GM19397 (cell line): ENCODE measurements at regions not wholly inside any gene's neighbourhood (a gene's known extent, or its start where the extent isn't known, plus 50 kb on each side); places are given as distances from the start of the nearest gene placed in this dataset.
"Not testable (repeated sequence)": the region's sequence is repeated elsewhere in the genome, so short reads cannot be mapped to it uniquely, and the experiment has no call there.

ENCODE experiments used
- ATAC-seq: cut with Tn5 transposase; IDR thresholded peaks from one replicate; pipeline ENCODE4 v1.9.1; 2021; ENCODE audit warnings: mild to moderate bottlenecking, moderate library complexity; ENCODE audit not compliant: unreplicated experiment

DNA sequence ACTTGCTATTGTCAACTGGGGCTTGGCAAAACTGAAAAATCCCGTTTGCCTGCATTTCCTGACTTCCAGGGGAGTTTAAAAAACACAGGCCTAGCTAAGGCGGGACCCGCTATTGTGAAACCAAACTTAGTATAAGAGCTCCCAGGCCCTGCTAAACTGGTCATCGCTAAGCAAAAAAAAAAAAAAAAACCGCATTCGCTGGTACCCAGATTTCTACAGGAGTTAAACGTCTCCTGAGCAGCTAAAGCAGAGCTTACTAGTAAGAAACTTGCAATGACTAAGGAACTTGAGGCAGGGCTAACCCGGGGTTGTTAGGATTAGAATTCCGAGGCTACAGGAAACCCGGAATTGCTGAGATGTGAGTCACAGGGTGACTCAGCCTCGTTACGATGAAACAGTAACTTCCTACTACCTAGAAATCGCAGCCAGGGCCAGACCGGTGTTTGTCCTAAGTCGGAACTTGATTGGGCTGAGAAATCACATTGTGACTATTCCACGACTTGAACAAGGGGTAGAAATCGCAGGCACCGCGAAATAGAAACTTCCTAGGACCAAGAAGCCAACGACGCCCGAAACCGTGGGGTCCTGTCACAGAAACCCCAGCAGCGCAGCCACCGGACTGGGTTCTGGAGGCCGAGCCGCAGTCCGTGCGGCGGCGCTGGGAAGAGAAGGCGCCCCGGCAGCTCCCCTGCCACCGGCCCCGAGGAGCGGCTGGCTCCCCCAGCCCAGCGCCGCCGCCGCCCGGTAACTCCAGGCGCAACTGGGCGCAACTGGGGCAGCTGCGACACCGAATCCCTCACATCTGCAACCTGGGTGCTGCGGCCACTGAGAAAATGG, 89.4 kb downstream of the ANXA2R start:
- peak; percentile 34 for ATAC-seq

DNA sequence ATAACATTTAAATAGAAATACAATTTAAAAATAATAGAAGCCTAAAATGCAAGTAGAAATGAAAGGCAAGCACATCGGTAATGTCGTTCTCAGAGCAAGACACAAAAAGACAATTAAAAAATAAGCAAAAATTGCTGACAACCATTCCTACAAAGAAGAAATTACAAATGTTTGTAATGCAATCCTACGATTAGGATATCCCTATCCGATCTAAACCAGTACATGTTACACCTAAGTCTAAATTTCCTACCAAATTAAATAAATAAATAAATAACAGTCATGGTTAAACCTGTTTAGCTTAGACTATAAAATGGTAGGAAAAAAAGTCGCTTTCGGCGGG, 90.0 kb downstream of the ANXA2R start:
- no peak for ATAC-seq

DNA sequence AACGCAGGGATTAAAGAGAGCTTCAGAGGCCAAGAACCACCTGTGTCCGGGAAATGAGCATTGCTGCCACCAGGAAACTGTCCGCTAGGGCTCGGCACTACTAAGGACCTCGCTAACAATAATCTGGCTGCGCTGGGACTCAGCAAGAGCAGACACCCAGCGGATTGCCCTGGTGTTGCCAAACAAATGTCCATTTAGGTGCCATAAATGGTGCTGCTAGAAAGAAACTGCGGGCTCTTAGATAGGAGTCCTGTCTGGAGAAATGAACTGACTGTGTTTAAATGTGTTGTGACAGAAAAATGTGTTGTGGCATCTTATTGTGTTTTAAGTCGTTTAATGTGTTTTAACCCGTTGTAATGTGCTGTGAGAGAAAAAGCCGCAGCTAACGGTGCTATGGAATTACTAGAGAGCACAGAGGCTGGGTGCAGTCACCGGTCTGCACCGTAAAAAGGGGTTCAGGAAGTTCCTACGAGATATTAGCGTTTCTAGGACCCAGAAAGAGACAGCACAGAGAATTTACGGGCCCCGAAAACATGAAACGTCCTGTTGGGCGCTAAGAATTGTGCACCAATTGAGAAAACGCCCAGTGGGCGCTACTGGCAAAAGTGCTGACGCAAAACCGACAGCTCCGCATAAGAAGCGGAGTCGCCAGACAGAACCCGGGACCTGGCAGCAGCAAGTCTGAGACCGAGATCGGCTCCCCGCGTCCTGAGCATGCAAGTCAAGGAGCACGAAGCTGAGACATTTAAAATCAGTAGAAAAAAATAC, 90.6 kb downstream of the ANXA2R start:
- ATAC-seq, result peak; percentile 62

DNA sequence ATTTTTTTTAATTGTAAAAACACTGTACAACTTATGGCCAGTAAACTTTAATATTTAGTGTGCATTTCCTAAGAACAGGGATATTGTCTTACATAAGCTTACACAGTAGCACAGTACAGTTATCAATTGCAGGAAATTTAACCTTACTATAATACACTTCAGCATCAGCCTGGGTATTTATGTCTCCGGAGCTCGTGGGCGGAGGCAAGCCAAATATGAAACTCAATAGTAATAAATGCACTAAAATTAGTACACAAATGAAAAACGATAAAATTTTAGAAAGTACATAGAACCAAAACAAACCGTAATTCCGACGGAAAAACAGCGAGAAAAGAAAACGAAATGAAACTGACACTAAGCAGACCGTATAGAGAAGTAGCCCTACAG, 91.2 kb downstream of the ANXA2R start:
- ATAC-seq, result no peak

DNA sequence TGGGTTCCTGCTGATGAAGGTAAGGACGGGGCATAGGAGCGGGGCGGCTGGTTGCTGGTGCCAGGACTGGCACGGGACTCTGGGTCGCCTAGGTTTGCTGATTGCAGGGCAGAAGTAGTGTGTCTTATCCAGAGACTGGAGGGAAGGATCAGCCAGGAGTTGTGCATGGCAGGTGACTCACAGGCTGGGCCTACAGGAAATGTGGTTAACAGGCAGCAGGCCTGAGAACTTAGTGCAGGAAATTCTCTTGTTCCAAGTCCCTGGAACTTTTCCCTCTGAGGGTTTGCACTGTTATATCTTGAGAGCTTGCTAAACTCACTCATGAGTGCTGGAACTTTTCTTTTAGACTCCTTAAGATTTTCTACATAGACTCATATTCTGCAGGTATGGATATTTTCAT, 95.1 kb downstream of the ANXA2R start:
- ATAC-seq, result no peak

DNA sequence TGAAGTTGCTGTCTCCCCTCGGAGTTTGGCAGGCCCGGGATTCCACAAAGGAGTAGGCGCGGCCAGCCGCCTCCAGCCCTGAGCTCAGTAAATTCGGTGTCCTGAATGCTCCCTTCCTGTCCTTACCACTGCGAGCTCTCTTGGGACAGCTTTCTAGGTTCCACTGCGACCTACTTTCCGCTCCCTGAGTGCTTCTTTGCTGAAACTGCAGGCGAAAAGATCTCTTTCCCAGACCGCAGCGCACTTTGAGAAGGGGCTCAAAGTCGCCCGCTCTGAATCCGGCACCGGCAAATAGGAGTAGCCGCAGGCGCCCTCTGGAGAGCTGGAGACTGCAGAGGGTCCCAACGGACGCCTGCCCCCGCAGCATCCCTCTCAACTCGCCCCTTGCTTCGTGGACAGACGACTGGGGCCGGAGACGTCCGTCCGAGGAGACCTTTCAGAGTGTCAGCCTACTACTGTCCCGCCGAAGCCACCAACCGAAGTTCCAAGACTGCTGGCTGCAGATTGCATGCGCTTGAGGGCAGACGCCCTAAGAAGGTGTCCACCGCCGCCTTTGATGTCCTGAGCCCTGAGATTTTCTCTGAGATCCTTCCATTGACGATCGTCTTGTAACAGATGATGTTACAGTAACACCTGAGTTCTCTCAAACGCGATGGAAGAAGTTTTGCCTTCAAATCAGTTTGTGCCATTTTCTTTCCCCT, 96.0 kb downstream of the ANXA2R start:
- no peak for ATAC-seq

DNA sequence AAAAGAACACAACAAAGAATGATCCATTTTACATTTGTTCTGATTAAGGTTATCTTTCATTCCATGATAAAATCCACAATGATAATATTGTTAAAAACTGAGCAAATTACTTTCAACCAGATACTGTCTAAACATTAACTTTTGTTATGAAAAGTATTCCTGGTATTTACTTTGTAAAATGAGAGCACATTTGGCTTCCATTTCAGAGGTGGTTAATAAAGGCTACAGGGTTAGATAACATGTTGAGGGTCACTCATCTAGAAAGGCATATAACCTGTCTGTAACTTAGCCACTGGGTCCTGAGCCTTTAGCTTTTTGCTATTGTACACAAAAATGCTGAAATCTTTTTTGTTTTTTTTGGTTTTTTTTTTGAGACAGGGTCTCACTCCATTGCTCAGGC, 99.3 kb downstream of the ANXA2R start:
- no peak for ATAC-seq

DNA sequence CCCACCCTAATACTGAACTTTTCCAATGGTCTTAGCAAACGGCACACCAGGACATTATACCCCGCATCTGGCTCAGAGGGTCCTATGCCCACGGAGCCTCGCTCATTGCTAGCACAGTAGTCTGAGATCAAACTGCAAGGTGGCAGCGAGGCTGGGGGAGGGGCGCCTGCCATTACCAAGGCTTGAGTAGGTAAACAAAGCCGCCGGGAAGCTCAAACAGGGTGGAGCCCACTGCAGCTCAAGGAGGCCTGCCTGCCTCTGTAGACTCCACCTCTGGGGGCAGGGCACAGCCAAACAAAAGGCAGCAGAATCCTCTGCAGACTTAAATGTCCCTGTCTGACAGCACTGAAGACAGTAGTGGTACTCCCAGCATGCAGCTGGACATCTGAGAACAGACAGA, 108.1 kb downstream of the ANXA2R start:
- ATAC-seq, result not testable (repeated sequence)

DNA sequence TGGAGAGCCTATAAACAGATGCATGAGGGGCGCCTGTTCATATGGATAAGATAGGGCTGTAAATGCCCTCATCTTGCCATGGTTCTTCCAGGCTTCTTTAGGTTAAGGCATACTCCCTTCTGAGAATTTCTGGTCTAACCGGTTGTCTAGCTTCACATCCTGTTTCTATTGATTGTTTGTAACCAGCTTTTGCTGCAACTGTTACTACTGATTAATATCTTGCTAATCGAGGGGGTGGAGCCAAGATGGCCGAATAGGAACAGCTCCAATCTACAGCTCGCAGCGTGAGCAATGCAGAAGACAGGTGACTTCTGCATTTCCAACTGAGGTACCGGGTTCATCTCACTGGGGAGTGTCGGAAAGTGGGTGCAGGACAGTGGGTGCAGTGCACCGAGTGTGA, 108.7 kb downstream of the ANXA2R start:
- not testable (repeated sequence) for ATAC-seq

DNA sequence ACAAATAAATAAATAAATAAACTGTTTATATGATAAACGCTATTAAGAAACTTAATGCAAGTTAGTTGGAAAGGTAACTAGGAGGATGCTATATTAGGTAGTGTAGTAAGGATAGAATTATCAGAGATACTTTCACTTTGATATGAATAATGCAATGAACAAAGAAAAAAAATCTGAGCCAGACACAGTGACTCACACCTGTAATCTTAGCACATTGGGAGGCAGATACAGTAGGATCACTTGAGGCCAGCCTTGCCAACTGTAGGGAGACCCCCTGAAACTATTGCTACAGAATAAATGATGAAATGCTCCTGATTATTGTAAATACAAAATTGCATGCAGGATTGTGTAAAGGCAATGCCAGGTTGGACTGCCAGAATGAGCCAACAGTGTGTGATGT, 109.2 kb downstream of the ANXA2R start:
- ATAC-seq, result no peak

DNA sequence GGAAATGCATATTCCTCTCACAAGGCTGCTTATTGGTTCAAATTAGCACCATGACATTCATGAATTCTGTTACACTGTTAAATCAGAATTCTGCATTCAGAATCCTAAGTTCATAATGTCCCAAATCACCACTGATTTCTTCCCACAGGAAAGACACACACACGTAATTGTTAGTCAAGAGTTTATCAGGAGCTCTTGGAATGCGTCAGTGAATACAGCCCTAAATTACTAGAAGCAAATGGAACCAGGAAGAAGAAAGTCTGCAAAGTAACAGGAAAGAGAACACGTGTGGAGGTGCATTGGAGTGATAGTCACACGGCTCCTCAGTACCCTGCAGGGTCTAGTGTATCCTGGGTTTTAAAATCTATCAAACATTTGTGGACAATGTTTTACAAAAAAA, 110.2 kb downstream of the ANXA2R start:
- no peak for ATAC-seq

DNA sequence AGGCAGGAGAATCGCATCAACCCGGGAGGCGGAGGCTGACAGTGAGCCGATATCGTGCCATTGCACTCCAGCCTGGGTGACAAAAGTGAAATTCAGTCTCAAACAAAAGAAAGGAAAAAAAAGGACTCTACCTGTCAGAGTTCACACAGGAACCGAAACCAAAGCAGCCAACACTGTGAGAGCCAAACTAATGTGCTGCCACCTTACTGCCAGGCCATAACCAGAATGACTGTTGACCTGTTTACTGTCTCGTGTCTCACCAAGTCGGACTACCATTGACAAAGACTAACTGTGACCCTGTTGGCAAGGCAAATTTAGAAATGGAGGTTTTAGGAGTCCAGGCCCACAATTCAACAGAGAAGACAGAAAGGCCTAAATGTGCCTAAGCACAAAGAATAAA, 112.4 kb downstream of the ANXA2R start:
- peak; percentile 84 for ATAC-seq

DNA sequence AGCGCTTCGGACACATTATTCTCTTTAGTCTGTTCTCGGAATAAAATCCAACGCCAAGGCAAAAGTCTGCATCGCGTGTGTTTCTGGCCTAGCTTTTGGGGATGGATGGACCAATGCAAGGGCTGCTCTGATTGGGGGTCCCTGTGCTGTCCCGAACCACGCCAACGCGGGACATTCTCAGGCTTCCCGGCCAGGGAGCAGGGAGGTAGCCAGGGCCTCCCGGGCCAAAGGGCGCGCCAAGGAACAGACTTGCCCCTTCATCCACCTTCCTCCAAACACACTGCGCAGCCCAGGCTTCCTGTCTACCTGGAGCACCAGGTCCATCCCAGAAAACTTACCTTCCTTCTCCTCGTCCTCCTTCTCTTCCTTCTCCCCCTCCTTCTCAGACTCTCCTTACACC, 113.0 kb upstream of the SELENOP start:
- no peak for ATAC-seq

DNA sequence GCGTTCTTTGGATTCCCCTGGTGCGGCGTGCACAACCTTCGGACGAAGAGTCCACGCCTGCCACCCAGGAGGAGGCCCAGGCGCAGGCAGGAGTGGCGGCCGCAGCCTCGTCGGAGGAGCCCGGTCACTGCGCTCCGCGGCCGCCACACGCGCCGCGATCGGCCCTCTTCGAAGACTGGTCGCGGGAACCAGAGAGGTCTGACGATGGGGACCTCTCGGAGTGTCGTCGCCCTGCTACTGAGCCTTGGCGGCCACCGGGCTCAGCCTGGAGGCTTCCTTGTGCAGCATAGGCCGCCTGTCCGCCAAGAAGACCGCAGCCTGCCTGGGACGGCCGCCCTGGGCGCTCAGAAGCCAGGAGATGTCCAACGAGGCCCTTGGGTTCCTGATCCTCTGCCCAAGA, 112.5 kb upstream of the SELENOP start:
- no peak for ATAC-seq

DNA sequence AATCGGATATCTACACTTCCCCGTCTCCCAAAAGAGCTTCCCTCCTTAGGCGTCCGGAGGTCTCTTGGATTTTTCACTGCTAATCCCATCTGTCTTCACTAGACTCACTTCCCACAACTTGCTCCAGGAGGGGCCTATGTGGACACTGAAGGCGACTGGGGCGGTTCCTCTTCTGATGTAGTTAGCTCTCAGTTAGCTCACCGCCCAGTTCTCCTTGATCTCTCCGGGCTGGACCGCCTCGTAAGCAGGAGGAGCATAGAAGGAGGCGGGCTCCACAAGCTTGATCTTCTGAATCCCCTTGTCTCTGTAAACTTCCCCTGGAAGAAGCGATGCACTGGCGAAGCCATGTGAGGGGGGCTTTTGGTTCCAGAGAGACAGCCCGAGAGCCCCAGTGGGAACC, 112.0 kb upstream of the SELENOP start:
- ATAC-seq, result no peak

DNA sequence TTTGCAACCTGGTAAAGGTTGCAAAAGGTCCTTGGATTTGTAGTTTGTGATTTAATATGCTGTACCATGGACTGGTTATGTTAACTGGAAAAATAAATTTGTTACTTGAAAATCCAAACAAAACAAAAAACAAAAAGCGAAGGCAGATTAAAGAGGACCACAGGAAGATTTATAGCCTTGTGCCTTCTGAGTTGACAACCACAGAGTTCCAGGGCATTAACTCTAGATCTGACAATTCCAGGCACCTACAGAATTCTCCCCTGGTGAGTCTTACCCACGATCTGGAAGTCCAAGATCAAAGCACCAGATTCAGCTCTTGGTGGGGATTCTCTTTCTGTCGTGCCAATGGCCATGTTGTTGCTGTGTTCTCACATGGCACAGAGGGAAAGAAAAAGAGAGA, 107.9 kb upstream of the SELENOP start:
- ATAC-seq, result no peak

DNA sequence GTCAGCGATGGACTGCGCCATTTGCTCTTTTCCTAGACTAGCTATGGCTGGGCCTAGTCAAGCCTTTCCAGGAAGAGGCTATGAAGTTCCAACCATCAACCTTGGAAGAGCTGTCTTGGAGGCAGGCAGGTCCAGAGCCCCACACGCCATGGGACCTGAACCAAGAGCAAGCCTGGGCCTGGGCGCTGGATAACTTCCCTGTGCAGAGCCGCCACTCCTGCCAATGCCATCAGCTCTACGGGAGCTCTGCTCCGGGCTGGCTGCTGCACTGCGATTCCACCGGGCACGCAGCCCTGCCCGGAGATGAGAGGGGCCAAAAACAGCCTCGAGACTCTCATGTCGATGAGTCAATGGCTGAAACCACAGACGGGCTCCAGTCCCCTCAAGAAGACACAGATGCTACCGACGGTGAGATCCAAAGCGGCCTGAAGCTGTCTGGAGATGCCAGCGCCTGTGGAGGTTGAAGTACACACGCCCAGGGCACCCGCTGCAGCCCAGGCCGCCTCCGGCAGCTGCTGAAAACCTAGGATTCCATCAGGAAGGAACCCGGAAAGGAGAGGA, 103.7 kb upstream of the SELENOP start:
- no peak for ATAC-seq

DNA sequence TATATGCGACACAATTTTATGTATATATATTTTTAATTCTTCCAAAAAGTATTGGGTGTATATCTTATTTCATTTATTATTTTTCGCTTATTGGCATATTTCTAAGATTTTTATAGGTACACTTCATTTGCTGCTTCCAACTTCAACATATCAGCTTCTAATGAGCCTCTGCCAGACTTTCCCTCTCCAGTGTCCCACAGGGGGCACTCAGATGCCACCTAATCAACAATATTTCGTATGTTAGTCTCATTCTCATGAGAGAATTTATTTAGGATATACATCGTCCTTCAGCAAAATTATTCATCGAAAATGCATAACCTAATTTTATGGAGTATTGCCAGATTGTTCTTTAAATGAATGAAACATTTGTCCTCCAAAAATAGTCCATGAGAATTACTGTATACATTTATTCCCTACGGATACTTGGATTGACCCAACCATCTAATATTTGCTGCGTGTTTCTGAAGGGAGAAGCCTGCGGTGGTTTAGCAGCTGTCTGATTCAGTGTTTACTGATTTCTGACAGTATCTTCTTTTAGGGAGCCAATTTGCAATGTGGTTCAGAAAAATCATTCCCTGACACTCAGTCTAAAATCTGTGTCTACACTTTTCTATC, 100.6 kb upstream of the SELENOP start:
- no peak for ATAC-seq

DNA sequence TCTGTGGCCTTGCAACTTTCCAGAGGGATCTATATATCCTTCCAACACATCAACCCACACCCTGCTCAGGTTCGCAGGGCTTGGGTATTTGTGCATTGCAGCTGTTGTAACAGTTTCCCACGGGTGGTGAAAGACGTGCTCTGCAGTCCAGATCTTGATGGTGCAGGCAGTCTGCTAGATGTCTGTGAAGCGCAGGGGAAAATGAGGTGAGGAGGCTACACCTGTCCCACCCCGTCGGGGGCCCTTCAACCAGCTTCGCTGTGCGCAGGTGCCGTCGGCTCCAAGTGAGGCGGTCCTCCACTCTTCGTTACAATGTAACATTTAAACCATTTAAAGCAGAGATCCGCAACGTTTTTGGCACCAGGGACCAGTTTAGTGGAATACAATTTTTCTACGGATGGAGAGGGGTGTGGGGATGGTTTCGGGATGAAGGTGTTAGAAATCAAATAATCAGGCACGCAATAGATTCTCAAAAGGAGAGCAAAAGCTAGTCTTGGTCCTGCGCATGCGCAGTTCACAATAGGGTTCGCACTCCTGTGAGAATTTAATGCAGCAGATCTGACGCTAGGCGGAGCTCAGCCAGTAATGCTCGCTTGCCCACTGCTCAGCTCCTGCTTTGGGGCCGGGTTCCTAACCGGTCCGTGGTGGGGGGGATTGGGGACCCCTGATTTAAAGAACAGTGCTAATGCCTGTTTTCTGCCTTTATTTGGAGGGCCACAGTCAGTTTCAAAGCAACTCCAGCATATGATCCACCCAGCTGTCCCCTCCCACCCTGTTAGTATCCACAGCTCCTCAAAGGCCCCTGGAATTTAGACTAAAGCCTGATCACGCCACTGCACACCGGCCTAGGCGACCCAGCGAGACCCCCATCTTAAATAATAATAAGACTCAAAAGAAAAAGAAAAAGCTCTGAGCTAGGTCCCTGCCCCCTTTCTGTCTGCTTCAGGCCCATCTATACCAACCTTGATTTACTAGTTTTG, 97.1 kb upstream of the SELENOP start:
- ATAC-seq, result peak; percentile 90

DNA sequence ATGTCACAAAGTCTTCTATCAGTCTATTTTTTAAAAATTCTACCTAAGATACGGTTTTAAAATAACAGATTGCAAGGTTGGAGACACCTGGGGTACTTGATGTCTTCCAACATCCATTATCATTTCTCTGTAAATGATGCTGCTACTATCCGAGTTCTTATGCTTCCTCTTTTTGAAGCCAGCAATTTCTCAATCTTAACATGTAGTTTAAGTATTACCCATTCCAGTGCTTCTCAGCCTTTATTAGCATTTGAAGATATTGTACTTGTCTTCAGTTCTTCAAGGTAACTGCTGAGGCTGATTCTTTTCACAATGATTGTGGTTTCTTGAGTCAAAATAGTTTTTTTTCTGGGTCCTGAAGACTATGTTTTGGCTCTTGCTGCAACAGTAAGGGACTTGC, 96.4 kb upstream of the SELENOP start:
- no peak for ATAC-seq
